SK-N-SH treated with all-trans-retinoic acid at 6 μM for 48 hours (cell line): ENCODE measurements at regions not wholly inside any gene's neighbourhood (a gene's known extent, or its start where the extent isn't known, plus 50 kb on each side); places are given as distances from the start of the nearest gene placed in this dataset.

Experiments used
- ATAC-seq: fragments of 200-7000 bp; cut with Tn5 transposase; 3 replicates; pipeline ENCODE4 v1.9.1; 2020; ENCODE audit warnings: mild to moderate bottlenecking, moderate library complexity
- ARNTL ChIP-seq: fragments of 450-650 bp; formaldehyde crosslinking; IDR thresholded peaks from 2 replicates; pipeline ENCODE4 v1.5.0; 2020; ENCODE audit warnings: low read depth, mild to moderate bottlenecking, moderate library complexity, borderline replicate concordance
- BACH2 ChIP-seq: fragments of 250-450 bp; sonication (Bioruptor Pico); IDR thresholded peaks from 2 replicates; pipeline ENCODE4 v1.9.0; 2021; ENCODE audit warnings: mild to moderate bottlenecking, borderline replicate concordance
- CSDC2 ChIP-seq: fragments of 250-450 bp; sonication (Bioruptor Pico); IDR thresholded peaks from 2 replicates; pipeline ENCODE4 v1.5.0; 2020; ENCODE audit warnings: mild to moderate bottlenecking, moderate library complexity
- GLIS3 ChIP-seq: fragments of 250-450 bp; sonication (Bioruptor Pico); IDR thresholded peaks from 2 replicates; pipeline ENCODE4 v1.5.0; 2020; ENCODE audit warnings: mild to moderate bottlenecking, moderate library complexity
- ISL1 ChIP-seq: fragments of 250-450 bp; sonication (Bioruptor Pico); IDR thresholded peaks from 2 replicates; pipeline ENCODE4 v2.1.2; 2022; ENCODE audit warnings: mild to moderate bottlenecking, moderate library complexity
- OSR1 ChIP-seq: fragments of 250-450 bp; sonication (Bioruptor Pico); IDR thresholded peaks from 2 replicates; pipeline ENCODE4 v1.8.0; 2022; ENCODE audit warnings: moderate library complexity, mild to moderate bottlenecking, inconsistent platforms
- PPARA ChIP-seq: fragments of 250-450 bp; sonication (Bioruptor Pico); IDR thresholded peaks from 2 replicates; pipeline ENCODE4 v1.5.0; 2020; ENCODE audit warnings: mild to moderate bottlenecking, borderline replicate concordance
- SNAI2 ChIP-seq: fragments of 250-450 bp; sonication (Bioruptor Pico); IDR thresholded peaks from 2 replicates; pipeline ENCODE4 v1.5.0; 2020; ENCODE audit warnings: mild to moderate bottlenecking, moderate library complexity
- TCF4 ChIP-seq: fragments of 250-450 bp; sonication (Bioruptor Pico); IDR thresholded peaks from 2 replicates; pipeline ENCODE4 v1.8.0; 2021; ENCODE audit warnings: mild to moderate bottlenecking, moderate library complexity, borderline replicate concordance
- TOX ChIP-seq: fragments of 250-450 bp; sonication (Bioruptor Pico); IDR thresholded peaks from 2 replicates; pipeline ENCODE4 v1.8.0; 2021; ENCODE audit warnings: mild to moderate bottlenecking, moderate library complexity, borderline replicate concordance
- ZC3H10 ChIP-seq: fragments of 250-450 bp; sonication (Bioruptor Pico); IDR thresholded peaks from 2 replicates; pipeline ENCODE4 v1.5.1; 2021; ENCODE audit warnings: mild to moderate bottlenecking, moderate library complexity
- ZFP3 ChIP-seq: fragments of 250-450 bp; sonication (Bioruptor Pico); IDR thresholded peaks from 2 replicates; pipeline ENCODE4 v1.5.0; 2020; ENCODE audit warnings: mild to moderate bottlenecking, moderate library complexity
- ZNF565 ChIP-seq: fragments of 450-650 bp; formaldehyde crosslinking; conservative IDR thresholded peaks from 2 replicates; pipeline ENCODE4 v1.5.0; 2020; ENCODE audit warnings: low read depth, mild to moderate bottlenecking, moderate library complexity
- ZNF70 ChIP-seq: fragments of 450-650 bp; formaldehyde crosslinking; IDR thresholded peaks from 2 replicates; pipeline ENCODE4 v1.5.0; 2020; ENCODE audit warnings: mild to moderate bottlenecking, moderate library complexity
- ZNF8 ChIP-seq: fragments of 450-650 bp; formaldehyde crosslinking; IDR thresholded peaks from 2 replicates; pipeline ENCODE4 v1.5.0; 2020; ENCODE audit warnings: mild to moderate bottlenecking, moderate library complexity
- TF ChIP-seq, protein P1 (sequence below): fragments of 250-450 bp; sonication (Bioruptor Pico); IDR thresholded peaks from 2 replicates; pipeline ENCODE4 v1.5.0; 2020; ENCODE audit warnings: mild to moderate bottlenecking, moderate library complexity
- TF ChIP-seq, protein P2 (sequence below): fragments of 250-450 bp; sonication (Bioruptor Pico); IDR thresholded peaks from 2 replicates; pipeline ENCODE4 v1.5.1; 2020; ENCODE audit warnings: low read depth, mild to moderate bottlenecking, moderate library complexity
- TF ChIP-seq, protein P3 (sequence below): fragments of 250-450 bp; sonication (Bioruptor Pico); IDR thresholded peaks from 2 replicates; pipeline ENCODE4 v1.5.1; 2021; ENCODE audit warnings: mild to moderate bottlenecking, moderate library complexity
- TF ChIP-seq, protein P4 (sequence below): fragments of 250-450 bp; sonication (Bioruptor Pico); IDR thresholded peaks from 2 replicates; pipeline ENCODE4 v1.8.0; 2021; ENCODE audit warnings: low read depth, mild to moderate bottlenecking, moderate library complexity, borderline replicate concordance
- TF ChIP-seq, protein P5 (sequence below): fragments of 250-450 bp; sonication (Bioruptor Pico); IDR thresholded peaks from 2 replicates; pipeline ENCODE4 v1.8.0; 2020; ENCODE audit warnings: mild to moderate bottlenecking, moderate library complexity, borderline replicate concordance

DNA sequence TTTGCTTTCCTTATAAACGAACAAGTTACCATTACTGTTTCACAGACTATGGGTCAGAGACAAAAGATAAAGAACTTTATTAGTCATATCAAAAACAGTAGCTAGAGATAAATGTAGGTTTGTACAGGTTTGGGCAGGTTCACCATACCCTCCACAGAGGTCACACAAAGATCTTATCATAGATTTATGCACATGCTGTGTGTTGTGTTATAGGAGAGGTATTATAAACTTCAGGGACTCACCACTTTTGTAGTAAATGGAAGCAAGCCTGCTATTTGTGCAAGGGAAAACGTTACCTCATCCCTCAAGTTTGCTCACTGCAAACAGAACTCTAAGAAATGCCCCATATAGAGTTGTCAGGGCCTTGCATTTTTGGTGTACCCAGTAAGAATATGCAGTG is 584.5 kb upstream of the LRRTM1 start:
- ATAC-seq, result no peak
- TF ChIP-seq, protein P1, sequence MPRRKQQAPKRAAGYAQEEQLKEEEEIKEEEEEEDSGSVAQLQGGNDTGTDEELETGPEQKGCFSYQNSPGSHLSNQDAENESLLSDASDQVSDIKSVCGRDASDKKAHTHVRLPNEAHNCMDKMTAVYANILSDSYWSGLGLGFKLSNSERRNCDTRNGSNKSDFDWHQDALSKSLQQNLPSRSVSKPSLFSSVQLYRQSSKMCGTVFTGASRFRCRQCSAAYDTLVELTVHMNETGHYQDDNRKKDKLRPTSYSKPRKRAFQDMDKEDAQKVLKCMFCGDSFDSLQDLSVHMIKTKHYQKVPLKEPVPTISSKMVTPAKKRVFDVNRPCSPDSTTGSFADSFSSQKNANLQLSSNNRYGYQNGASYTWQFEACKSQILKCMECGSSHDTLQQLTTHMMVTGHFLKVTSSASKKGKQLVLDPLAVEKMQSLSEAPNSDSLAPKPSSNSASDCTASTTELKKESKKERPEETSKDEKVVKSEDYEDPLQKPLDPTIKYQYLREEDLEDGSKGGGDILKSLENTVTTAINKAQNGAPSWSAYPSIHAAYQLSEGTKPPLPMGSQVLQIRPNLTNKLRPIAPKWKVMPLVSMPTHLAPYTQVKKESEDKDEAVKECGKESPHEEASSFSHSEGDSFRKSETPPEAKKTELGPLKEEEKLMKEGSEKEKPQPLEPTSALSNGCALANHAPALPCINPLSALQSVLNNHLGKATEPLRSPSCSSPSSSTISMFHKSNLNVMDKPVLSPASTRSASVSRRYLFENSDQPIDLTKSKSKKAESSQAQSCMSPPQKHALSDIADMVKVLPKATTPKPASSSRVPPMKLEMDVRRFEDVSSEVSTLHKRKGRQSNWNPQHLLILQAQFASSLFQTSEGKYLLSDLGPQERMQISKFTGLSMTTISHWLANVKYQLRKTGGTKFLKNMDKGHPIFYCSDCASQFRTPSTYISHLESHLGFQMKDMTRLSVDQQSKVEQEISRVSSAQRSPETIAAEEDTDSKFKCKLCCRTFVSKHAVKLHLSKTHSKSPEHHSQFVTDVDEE, result no peak
- TF ChIP-seq ISL1 (CRISPR knock-in tag) (no peak), ZNF70 (no peak), ZNF565 (CRISPR knock-in tag) (no peak)
- TF ChIP-seq, protein P2, sequence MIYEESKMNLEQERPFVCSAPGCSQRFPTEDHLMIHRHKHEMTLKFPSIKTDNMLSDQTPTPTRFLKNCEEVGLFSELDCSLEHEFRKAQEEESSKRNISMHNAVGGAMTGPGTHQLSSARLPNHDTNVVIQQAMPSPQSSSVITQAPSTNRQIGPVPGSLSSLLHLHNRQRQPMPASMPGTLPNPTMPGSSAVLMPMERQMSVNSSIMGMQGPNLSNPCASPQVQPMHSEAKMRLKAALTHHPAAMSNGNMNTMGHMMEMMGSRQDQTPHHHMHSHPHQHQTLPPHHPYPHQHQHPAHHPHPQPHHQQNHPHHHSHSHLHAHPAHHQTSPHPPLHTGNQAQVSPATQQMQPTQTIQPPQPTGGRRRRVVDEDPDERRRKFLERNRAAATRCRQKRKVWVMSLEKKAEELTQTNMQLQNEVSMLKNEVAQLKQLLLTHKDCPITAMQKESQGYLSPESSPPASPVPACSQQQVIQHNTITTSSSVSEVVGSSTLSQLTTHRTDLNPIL (CRISPR knock-in tag), result no peak
- TF ChIP-seq, protein P3, sequence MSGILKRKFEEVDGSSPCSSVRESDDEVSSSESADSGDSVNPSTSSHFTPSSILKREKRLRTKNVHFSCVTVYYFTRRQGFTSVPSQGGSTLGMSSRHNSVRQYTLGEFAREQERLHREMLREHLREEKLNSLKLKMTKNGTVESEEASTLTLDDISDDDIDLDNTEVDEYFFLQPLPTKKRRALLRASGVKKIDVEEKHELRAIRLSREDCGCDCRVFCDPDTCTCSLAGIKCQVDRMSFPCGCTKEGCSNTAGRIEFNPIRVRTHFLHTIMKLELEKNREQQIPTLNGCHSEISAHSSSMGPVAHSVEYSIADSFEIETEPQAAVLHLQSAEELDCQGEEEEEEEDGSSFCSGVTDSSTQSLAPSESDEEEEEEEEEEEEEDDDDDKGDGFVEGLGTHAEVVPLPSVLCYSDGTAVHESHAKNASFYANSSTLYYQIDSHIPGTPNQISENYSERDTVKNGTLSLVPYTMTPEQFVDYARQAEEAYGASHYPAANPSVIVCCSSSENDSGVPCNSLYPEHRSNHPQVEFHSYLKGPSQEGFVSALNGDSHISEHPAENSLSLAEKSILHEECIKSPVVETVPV, result no peak
- TF ChIP-seq, protein P4, sequence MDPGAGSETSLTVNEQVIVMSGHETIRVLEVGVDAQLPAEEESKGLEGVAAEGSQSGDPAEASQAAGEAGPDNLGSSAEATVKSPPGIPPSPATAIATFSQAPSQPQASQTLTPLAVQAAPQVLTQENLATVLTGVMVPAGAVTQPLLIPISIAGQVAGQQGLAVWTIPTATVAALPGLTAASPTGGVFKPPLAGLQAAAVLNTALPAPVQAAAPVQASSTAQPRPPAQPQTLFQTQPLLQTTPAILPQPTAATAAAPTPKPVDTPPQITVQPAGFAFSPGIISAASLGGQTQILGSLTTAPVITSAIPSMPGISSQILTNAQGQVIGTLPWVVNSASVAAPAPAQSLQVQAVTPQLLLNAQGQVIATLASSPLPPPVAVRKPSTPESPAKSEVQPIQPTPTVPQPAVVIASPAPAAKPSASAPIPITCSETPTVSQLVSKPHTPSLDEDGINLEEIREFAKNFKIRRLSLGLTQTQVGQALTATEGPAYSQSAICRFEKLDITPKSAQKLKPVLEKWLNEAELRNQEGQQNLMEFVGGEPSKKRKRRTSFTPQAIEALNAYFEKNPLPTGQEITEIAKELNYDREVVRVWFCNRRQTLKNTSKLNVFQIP, result no peak
- TF ChIP-seq, all 23 proteins: peak for 0

DNA sequence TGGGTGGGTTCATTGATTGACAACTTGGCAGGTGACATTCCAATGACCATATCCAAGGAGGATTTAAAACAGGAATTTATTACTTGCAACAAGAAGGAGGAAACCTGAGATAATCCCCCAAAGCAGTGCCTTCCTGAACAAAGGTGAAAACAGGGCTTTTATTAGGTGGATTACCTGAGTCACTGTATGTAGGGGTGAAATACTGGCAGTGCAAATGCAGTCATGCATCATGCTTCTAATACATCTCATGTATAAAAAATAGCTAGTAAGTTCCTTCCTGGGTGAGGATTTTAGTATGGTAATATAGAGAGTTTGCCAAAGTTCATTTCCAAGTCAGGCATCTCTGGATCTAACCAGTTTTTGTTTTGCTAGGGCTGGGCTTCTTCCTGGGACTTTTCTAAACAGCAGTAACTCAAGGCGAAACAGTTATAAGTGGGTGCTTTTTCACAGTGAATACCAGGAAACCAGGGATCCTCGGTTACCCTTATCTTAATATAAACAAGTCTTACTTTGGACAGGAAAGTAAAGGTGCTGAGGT is 583.4 kb upstream of the LRRTM1 start:
- no peak for ATAC-seq
- no peak for TF ChIP-seq ARNTL
- TF ChIP-seq, protein P5, sequence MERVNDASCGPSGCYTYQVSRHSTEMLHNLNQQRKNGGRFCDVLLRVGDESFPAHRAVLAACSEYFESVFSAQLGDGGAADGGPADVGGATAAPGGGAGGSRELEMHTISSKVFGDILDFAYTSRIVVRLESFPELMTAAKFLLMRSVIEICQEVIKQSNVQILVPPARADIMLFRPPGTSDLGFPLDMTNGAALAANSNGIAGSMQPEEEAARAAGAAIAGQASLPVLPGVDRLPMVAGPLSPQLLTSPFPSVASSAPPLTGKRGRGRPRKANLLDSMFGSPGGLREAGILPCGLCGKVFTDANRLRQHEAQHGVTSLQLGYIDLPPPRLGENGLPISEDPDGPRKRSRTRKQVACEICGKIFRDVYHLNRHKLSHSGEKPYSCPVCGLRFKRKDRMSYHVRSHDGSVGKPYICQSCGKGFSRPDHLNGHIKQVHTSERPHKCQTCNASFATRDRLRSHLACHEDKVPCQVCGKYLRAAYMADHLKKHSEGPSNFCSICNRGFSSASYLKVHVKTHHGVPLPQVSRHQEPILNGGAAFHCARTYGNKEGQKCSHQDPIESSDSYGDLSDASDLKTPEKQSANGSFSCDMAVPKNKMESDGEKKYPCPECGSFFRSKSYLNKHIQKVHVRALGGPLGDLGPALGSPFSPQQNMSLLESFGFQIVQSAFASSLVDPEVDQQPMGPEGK (CRISPR knock-in tag), result no peak
- TF ChIP-seq BACH2 (CRISPR knock-in tag), result no peak
- TF ChIP-seq ISL1 (CRISPR knock-in tag), result no peak
- no peak for TF ChIP-seq ZNF70
- no peak for TF ChIP-seq PPARA (CRISPR knock-in tag)
- TF ChIP-seq, all 23 proteins: peak for 0

DNA sequence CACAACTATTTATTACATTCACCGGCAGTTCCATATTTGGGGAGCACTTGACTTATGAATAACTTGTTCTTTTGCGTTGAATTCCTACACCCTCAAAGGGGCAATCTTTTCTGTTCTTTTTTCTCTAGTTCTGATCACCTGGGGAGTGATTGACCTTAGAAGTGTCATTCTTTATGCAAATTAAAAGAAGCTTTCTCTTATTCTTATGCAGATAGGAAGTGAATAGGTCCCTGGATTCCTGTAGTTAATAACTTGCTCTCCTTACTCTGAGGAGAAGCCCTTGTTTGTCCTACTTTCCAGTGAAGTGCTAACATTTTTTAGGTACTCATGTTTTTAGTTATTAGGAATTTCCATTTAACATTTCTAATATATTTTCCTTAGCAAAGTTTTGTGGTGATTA is 569.8 kb upstream of the LRRTM1 start:
- ATAC-seq, result no peak
- TF ChIP-seq ZFP3 (CRISPR knock-in tag) (no peak), SNAI2 (CRISPR knock-in tag) (no peak), ARNTL (no peak), TCF4 (CRISPR knock-in tag) (no peak), ZNF8 (CRISPR knock-in tag) (no peak), CSDC2 (CRISPR knock-in tag) (no peak), TOX (CRISPR knock-in tag) (no peak), GLIS3 (no peak), PPARA (CRISPR knock-in tag) (no peak), OSR1 (no peak), BACH2 (CRISPR knock-in tag) (no peak), ZC3H10 (CRISPR knock-in tag) (no peak)
- TF ChIP-seq, protein P4, result no peak
- TF ChIP-seq, protein P2 (CRISPR knock-in tag), result no peak
- TF ChIP-seq, protein P1, result no peak
